K562 (cell line): ENCODE measurements at regions not wholly inside any gene's neighbourhood (a gene's known extent, or its start where the extent isn't known, plus 50 kb on each side); places are given as distances from the start of the nearest gene placed in this dataset.

Experiments
- ATAC-seq: fragments of 200-7000 bp; cut with Tn5 transposase; 3 replicates; pipeline ENCODE4 v1.9.1; 2020; ENCODE audit warnings: moderate library complexity
- BruUV-seq: library from RNA; stranded (reverse); fragments of 400-500 nt; replicated peaks from 2 replicates; lab custom pipeline; 2021; lab: Mats Ljungman, UMichigan
- CTCF ChIA-PET: fragments of 300-600 bp; formaldehyde crosslinking; extraction: SDS; loops from one replicate; lab custom pipeline; 2021; ENCODE audit warnings: low intra/inter-chr PET ratio; lab: Yijun Ruan, JAX
- POLR2A ChIA-PET: fragments of 300-600, 350-650 bp; sonication (Branson Sonifier 250); formaldehyde crosslinking; extraction: SDS; loops from one replicate; lab custom pipeline; 2021; ENCODE audit warnings: antibody characterized with exemption, inconsistent platforms; lab: Yijun Ruan, JAX
- DNase-seq, 4 experiments: peaks; one replicate each; pipeline versions ENCODE4 v3.0.0 to v3.0.0-alpha.2; 2011 to 2018; ENCODE audit warnings: low spot score in 3 of 4, mixed read lengths in 3 of 4; ENCODE audit errors: extremely low read depth in 1 of 4
- FAIRE-seq: peaks from 2 replicates; lab custom pipeline; 2011; peaks lifted over from hg19 to GRCh38; lab: Jason Lieb, UNC
- H2AFZ ChIP-seq: 2 replicates; pipeline ENCODE4 v1.6.0; 2011; ENCODE audit warnings: low read depth, low read length, control low read depth, inconsistent platforms
- H3K27ac ChIP-seq: fragments of 200-600 bp; 3 replicates; pipeline ENCODE4 v1.8.0; 2011; ENCODE audit warnings: low read depth, mild to moderate bottlenecking, control low read depth, inconsistent platforms, low read length, moderate library complexity, mixed read lengths; ENCODE audit errors: extremely low read depth
- H3K27me3 ChIP-seq, 2 experiments: fragments of 300-600 bp in 1 of 2; 2 replicates in 1 of 2; 3 replicates in 1 of 2; pipeline versions ENCODE4 v1.6.0 to v1.8.0; 2011; ENCODE audit warnings: inconsistent platforms in 2 of 2, low read length in 2 of 2, mild to moderate bottlenecking in 1 of 2, mixed read lengths in 1 of 2, moderate library complexity in 1 of 2; ENCODE audit not compliant: control insufficient read depth in 2 of 2, insufficient read depth in 2 of 2
- H3K36me3 ChIP-seq: fragments of 300-600 bp; 3 replicates; pipeline ENCODE4 v1.8.0; 2011; ENCODE audit warnings: mild to moderate bottlenecking, low read length, inconsistent platforms; ENCODE audit not compliant: control insufficient read depth, insufficient read depth
- H3K4me1 ChIP-seq, 2 experiments: fragments of 200-600 bp in 1 of 2; replicated peaks in 1 of 2; 2 replicates in 1 of 2; 3 replicates in 1 of 2; pipeline versions ENCODE4 v1.5.1 to v1.8.0; 2011; ENCODE audit warnings: inconsistent platforms in 2 of 2, low read length in 2 of 2, mild to moderate bottlenecking in 1 of 2, mixed read lengths in 1 of 2, moderate library complexity in 1 of 2; ENCODE audit not compliant: control insufficient read depth in 2 of 2, insufficient read depth in 2 of 2
- H3K4me2 ChIP-seq: 2 replicates; pipeline ENCODE4 v1.6.1; 2011; ENCODE audit warnings: low read length, control low read depth, inconsistent platforms, mixed read lengths; ENCODE audit not compliant: insufficient read depth
- H3K4me3 ChIP-seq: fragments of 200-600 bp; sonication (generic), shearing (Covaris generic); 2 replicates; pipeline ENCODE4 v1.5.1; 2016; ENCODE audit warnings: control low read depth, inconsistent platforms
- H3K79me2 ChIP-seq: fragments of 200-600 bp; 3 replicates; pipeline ENCODE4 v1.8.0; 2011; ENCODE audit warnings: low read length, inconsistent platforms; ENCODE audit not compliant: control insufficient read depth, insufficient read depth
- H3K9ac ChIP-seq, 2 experiments: 2 replicates each; pipeline versions ENCODE4 v1.6.0 to v1.6.1; 2011; ENCODE audit warnings: low read depth in 2 of 2, low read length in 2 of 2, control low read depth in 1 of 2, inconsistent platforms in 1 of 2, mild to moderate bottlenecking in 1 of 2, mixed read lengths in 1 of 2; ENCODE audit not compliant: insufficient read depth in 1 of 2
- H3K9me1 ChIP-seq: one replicate; pipeline ENCODE4 v1.6.0; 2011; ENCODE audit warnings: inconsistent platforms, mild to moderate bottlenecking, low read length, moderate library complexity; ENCODE audit not compliant: control insufficient read depth, insufficient read depth
- H3K9me3 ChIP-seq: replicated peaks from 2 replicates; pipeline ENCODE4 v1.5.1; 2011; ENCODE audit warnings: low read depth, low read length, inconsistent platforms; ENCODE audit not compliant: control insufficient read depth, insufficient read depth
- H4K20me1 ChIP-seq: replicated peaks from 2 replicates; pipeline ENCODE4 v1.6.1; 2011; ENCODE audit warnings: low read length, inconsistent platforms, mixed read lengths; ENCODE audit not compliant: control insufficient read depth, insufficient read depth
- BHLHE40 ChIP-seq: IDR thresholded peaks from 2 replicates; pipeline ENCODE4 v1.6.1; 2011; ENCODE audit warnings: low read length, improper control_type of control experiment
- FUS ChIP-seq: fragments of 200-400 bp; formaldehyde crosslinking; optimal IDR thresholded peaks from 2 replicates; pipeline ENCODE3; 2017; ENCODE audit warnings: low read depth, low read length
- MIER1 ChIP-seq: fragments of 450-650 bp; IDR thresholded peaks from 2 replicates; pipeline ENCODE4 v1.6.1; 2016; ENCODE audit warnings: antibody characterized with exemption, mild to moderate bottlenecking, low read depth
- NUFIP1 ChIP-seq: fragments of 450-650 bp; IDR thresholded peaks from 2 replicates; pipeline ENCODE4 v1.6.1; 2018; ENCODE audit not compliant: partially characterized antibody
- RBM14 ChIP-seq: fragments of 200-400 bp; formaldehyde crosslinking; IDR thresholded peaks from 2 replicates; pipeline ENCODE4 v1.6.1; 2018; ENCODE audit warnings: low read depth, mild to moderate bottlenecking, low read length, moderate library complexity, borderline replicate concordance; ENCODE audit not compliant: insufficient read depth
- TGIF2 ChIP-seq: sonication (generic); formaldehyde crosslinking; IDR thresholded peaks from 2 replicates; pipeline ENCODE4 v1.8.1; 2022; ENCODE audit warnings: mild to moderate bottlenecking, missing genetic modification reagents, moderate library complexity
- ZNF551 ChIP-seq: fragments of 250-450 bp; sonication (Bioruptor Pico); IDR thresholded peaks from 2 replicates; pipeline ENCODE4 v1.5.0; 2021; ENCODE audit warnings: mild to moderate bottlenecking, moderate library complexity
- ZNF589 ChIP-seq: fragments of 200-800 bp; sonication (Bioruptor generic); IDR thresholded peaks from 2 replicates; pipeline ENCODE4 v1.6.1; 2016; ENCODE audit warnings: low read depth, missing genetic modification characterization, missing compliant biosample characterization
- ZNF778 ChIP-seq: fragments of 450-650 bp; formaldehyde crosslinking; IDR thresholded peaks from 2 replicates; pipeline ENCODE4 v1.4.0; 2020; ENCODE audit warnings: mild to moderate bottlenecking, moderate library complexity
- ZSCAN32 ChIP-seq: fragments of 450-650 bp; formaldehyde crosslinking; IDR thresholded peaks from 2 replicates; pipeline ENCODE4 v1.4.0; 2020; ENCODE audit warnings: mild to moderate bottlenecking, moderate library complexity
- WGBS: fragments of 100-300 bp; shearing (Covaris generic); methylation state at CpG from one replicate; pipeline ENCODE4 v1.1.6; 2016; ENCODE audit warnings: low coverage, mixed read lengths; ENCODE audit not compliant: insufficient coverage; ENCODE audit errors: missing lambda C conversion rate; 5-methylcytosine and 5-hydroxymethylcytosine counted together
- in situ Hi-C: fragments of 300-500 bp; cut with MboI; formaldehyde crosslinking; loops from 4 replicates; pipeline ENCODE4 v1.15.0; 2018; ENCODE audit warnings: inconsistent platforms, mixed read lengths
- intact Hi-C: fragments of 100-400 bp; cut with micrococcal nuclease; formaldehyde crosslinking; loops from 2 replicates; pipeline ENCODE4 v1.14.2; 2022
- TF ChIP-seq, protein P1 (sequence below): fragments of 450-650 bp; formaldehyde crosslinking; IDR thresholded peaks from 2 replicates; pipeline ENCODE4 v1.4.0; 2020; ENCODE audit warnings: mild to moderate bottlenecking
- TF ChIP-seq, protein P2 (sequence below): IDR thresholded peaks from 2 replicates; pipeline ENCODE4 v1.6.1; 2011; ENCODE audit warnings: borderline replicate concordance, low read depth, mild to moderate bottlenecking, moderate library complexity, low read length; ENCODE audit not compliant: insufficient read depth, poor library complexity, severe bottlenecking
- TF ChIP-seq, protein P3 (sequence below): fragments of 150-350 bp; IDR thresholded peaks from 2 replicates; pipeline ENCODE4 v1.6.1; 2014; ENCODE audit warnings: low read depth, mild to moderate bottlenecking, low read length, borderline replicate concordance
- TF ChIP-seq, protein P4 (sequence below): fragments of 150-350 bp; conservative IDR thresholded peaks from 2 replicates; pipeline ENCODE4 v1.6.1; 2014; ENCODE audit warnings: low read length

DNA sequence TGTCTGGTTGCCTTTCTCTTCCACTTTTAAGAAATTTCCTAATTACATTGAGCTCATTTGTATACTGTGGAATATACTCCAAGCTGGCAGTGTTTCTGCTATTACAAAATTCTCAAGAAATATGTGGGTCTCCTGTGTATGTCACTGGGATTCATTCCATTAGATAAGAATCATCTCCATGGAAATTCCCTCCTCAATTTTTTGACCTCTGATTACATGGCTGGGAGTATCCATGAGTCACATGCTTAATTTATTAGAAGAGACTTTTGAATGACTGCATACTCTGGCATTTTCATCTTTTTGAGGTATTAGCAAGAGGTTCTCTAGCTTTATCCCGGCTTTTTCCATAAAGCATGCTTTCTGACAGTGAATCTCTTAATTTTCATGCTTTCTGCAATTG is 665.5 kb upstream of the CNTNAP5 start:
- CTCF ChIA-PET: no interaction called here
- FAIRE-seq: no peak
- Histone ChIP-seq H3K79me2 (no peaks in the 10 kb centered on the region), H3K36me3 (no peaks in the 10 kb centered on the region), H3K9me3 (no peaks in the 10 kb centered on the region; the same call in 1 of the 2 replicates), H3K27ac (no peak overlapping the region), H3K4me2 (no peak overlapping the region), H2AFZ (no peak overlapping the region), H3K9ac (no peak overlapping the region), H3K27me3 (no peaks in the 10 kb centered on the region), H3K4me3 (no peak overlapping the region), H3K9me1 (no peaks in the 10 kb centered on the region), H3K4me1 (no peaks in the 10 kb centered on the region), H4K20me1 (no peaks in the 10 kb centered on the region)
- in situ Hi-C loops (no loop called here), intact Hi-C loops (no loop called here)
- ATAC-seq: no peak
- 0% methylated on average over 1 of the region's 1 CpG for WGBS
- TF ChIP-seq ZNF778 (CRISPR knock-in tag) (no peak), NUFIP1 (no peak), TGIF2 (no peak), BHLHE40 (no peak), RBM14 (no peak), ZNF551 (no peak), ZNF589 (CRISPR knock-in tag) (no peak), ZSCAN32 (CRISPR knock-in tag) (no peak), MIER1 (no peak), FUS (no peak)
- TF ChIP-seq, protein P1, sequence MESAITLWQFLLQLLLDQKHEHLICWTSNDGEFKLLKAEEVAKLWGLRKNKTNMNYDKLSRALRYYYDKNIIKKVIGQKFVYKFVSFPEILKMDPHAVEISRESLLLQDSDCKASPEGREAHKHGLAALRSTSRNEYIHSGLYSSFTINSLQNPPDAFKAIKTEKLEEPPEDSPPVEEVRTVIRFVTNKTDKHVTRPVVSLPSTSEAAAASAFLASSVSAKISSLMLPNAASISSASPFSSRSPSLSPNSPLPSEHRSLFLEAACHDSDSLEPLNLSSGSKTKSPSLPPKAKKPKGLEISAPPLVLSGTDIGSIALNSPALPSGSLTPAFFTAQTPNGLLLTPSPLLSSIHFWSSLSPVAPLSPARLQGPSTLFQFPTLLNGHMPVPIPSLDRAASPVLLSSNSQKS (CRISPR knock-in tag): no peak
- TF ChIP-seq, protein P2, sequence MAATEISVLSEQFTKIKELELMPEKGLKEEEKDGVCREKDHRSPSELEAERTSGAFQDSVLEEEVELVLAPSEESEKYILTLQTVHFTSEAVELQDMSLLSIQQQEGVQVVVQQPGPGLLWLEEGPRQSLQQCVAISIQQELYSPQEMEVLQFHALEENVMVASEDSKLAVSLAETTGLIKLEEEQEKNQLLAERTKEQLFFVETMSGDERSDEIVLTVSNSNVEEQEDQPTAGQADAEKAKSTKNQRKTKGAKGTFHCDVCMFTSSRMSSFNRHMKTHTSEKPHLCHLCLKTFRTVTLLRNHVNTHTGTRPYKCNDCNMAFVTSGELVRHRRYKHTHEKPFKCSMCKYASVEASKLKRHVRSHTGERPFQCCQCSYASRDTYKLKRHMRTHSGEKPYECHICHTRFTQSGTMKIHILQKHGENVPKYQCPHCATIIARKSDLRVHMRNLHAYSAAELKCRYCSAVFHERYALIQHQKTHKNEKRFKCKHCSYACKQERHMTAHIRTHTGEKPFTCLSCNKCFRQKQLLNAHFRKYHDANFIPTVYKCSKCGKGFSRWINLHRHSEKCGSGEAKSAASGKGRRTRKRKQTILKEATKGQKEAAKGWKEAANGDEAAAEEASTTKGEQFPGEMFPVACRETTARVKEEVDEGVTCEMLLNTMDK: no peak
- TF ChIP-seq, protein P3, sequence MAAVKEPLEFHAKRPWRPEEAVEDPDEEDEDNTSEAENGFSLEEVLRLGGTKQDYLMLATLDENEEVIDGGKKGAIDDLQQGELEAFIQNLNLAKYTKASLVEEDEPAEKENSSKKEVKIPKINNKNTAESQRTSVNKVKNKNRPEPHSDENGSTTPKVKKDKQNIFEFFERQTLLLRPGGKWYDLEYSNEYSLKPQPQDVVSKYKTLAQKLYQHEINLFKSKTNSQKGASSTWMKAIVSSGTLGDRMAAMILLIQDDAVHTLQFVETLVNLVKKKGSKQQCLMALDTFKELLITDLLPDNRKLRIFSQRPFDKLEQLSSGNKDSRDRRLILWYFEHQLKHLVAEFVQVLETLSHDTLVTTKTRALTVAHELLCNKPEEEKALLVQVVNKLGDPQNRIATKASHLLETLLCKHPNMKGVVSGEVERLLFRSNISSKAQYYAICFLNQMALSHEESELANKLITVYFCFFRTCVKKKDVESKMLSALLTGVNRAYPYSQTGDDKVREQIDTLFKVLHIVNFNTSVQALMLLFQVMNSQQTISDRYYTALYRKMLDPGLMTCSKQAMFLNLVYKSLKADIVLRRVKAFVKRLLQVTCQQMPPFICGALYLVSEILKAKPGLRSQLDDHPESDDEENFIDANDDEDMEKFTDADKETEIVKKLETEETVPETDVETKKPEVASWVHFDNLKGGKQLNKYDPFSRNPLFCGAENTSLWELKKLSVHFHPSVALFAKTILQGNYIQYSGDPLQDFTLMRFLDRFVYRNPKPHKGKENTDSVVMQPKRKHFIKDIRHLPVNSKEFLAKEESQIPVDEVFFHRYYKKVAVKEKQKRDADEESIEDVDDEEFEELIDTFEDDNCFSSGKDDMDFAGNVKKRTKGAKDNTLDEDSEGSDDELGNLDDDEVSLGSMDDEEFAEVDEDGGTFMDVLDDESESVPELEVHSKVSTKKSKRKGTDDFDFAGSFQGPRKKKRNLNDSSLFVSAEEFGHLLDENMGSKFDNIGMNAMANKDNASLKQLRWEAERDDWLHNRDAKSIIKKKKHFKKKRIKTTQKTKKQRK: no peak
- TF ChIP-seq, protein P4, sequence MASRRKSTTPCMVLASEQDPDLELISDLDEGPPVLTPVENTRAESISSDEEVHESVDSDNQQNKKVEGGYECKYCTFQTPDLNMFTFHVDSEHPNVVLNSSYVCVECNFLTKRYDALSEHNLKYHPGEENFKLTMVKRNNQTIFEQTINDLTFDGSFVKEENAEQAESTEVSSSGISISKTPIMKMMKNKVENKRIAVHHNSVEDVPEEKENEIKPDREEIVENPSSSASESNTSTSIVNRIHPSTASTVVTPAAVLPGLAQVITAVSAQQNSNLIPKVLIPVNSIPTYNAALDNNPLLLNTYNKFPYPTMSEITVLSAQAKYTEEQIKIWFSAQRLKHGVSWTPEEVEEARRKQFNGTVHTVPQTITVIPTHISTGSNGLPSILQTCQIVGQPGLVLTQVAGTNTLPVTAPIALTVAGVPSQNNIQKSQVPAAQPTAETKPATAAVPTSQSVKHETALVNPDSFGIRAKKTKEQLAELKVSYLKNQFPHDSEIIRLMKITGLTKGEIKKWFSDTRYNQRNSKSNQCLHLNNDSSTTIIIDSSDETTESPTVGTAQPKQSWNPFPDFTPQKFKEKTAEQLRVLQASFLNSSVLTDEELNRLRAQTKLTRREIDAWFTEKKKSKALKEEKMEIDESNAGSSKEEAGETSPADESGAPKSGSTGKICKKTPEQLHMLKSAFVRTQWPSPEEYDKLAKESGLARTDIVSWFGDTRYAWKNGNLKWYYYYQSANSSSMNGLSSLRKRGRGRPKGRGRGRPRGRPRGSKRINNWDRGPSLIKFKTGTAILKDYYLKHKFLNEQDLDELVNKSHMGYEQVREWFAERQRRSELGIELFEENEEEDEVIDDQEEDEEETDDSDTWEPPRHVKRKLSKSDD: no peak
- BruUV-seq: no TSS peak
- POLR2A ChIA-PET: no interaction called here
- DNase-seq: no peak
